ENCODE measurements at regions not wholly inside any gene's neighbourhood (a gene's known extent, or its start where the extent isn't known, plus 50 kb on each side); places are given as distances from the start of the nearest gene placed in this dataset.

- TF ChIP-seq POLR2A (IDR thresholded peaks at IDR 0.05) (no peak), EP300 (IDR thresholded peaks at IDR 0.05; ENCODE audit: low read depth) (no peak), POLR2AphosphoS5 (IDR thresholded peaks at IDR 0.05) (no peak)
- TF ChIP-seq, protein P1, sequence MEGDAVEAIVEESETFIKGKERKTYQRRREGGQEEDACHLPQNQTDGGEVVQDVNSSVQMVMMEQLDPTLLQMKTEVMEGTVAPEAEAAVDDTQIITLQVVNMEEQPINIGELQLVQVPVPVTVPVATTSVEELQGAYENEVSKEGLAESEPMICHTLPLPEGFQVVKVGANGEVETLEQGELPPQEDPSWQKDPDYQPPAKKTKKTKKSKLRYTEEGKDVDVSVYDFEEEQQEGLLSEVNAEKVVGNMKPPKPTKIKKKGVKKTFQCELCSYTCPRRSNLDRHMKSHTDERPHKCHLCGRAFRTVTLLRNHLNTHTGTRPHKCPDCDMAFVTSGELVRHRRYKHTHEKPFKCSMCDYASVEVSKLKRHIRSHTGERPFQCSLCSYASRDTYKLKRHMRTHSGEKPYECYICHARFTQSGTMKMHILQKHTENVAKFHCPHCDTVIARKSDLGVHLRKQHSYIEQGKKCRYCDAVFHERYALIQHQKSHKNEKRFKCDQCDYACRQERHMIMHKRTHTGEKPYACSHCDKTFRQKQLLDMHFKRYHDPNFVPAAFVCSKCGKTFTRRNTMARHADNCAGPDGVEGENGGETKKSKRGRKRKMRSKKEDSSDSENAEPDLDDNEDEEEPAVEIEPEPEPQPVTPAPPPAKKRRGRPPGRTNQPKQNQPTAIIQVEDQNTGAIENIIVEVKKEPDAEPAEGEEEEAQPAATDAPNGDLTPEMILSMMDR (IDR thresholded peaks at IDR 0.05), result no peak
Observed at GRCh38 chrX:873016-873415, 242.4 kb downstream of the SHOX start.
